Adrenal gland (tissue), 9 donors: ENCODE measurements at regions not wholly inside any gene's neighbourhood (a gene's known extent, or its start where the extent isn't known, plus 50 kb on each side); places are given as distances from the start of the nearest gene placed in this dataset.

Source experiments
- DNase-seq, 7 donors: peaks; one replicate each; pipeline ENCODE4 v3.0.0-alpha.2; 2019 to 2020
- H3K27ac ChIP-seq, 5 donors: fragments of 200-600 bp; sonication (generic) in 4 of 5; 1 replicate in 3 of 5; 2 replicates in 2 of 5; pipeline versions ENCODE4 v1.5.1 to v1.8.0; 2016 to 2020; ENCODE audit warnings: mild to moderate bottlenecking in 1 of 5
- H3K27me3 ChIP-seq: fragments of 200-600 bp; 2 replicates; pipeline ENCODE4 v1.8.0; 2021
- H3K36me3 ChIP-seq, 2 donors: fragments of 200-600 bp; replicated peaks in 1 of 2; 1 replicate in 1 of 2; 2 replicates in 1 of 2; pipeline versions ENCODE4 v1.5.1 to v1.8.0; 2018 to 2022
- H3K4me1 ChIP-seq, 2 donors: fragments of 200-600 bp; replicated peaks in 1 of 2; 1 replicate in 1 of 2; 2 replicates in 1 of 2; pipeline versions ENCODE4 v1.5.1 to v1.8.0; 2018 to 2021
- H3K4me3 ChIP-seq, 4 donors: fragments of 200-600 bp; sonication (generic) in 3 of 4; one replicate each; pipeline ENCODE4 v1.5.1; 2016 to 2018
- H3K9me3 ChIP-seq, 3 donors: fragments of 200-600 bp; sonication (generic) in 1 of 3; replicated peaks in 1 of 3; 1 replicate in 2 of 3; 2 replicates in 1 of 3; pipeline versions ENCODE4 v1.5.1 to v1.8.0; 2016 to 2021
- CTCF ChIP-seq, 6 experiments: fragments of 450-650 bp in 4 of 6; fragments of 200-600 bp in 2 of 6; sonication (generic) in 1 of 6; IDR thresholded peaks; 1 replicate in 5 of 6; 2 replicates in 1 of 6; pipeline versions ENCODE4 v1.5.1 to v1.8.0; 2016 to 2021; ENCODE audit warnings: antibody characterized with exemption in 6 of 6, mild to moderate bottlenecking in 2 of 6, moderate library complexity in 1 of 6
- POLR2A ChIP-seq, 2 donors: fragments of 450-650 bp; IDR thresholded peaks; one replicate each; pipeline ENCODE4 v1.6.1; 2017; ENCODE audit warnings: antibody characterized with exemption in 2 of 2, mild to moderate bottlenecking in 2 of 2, moderate library complexity in 1 of 2
- WGBS, 4 donors: extraction: QIAGEN DNeasy Blood & Tissue Kit in 2 of 4; methylation state at CpG; one replicate each; pipeline versions ENCODE4 v1.1.5 to v1.1.7; 2013 to 2017; 5-methylcytosine and 5-hydroxymethylcytosine counted together
- intact Hi-C, 2 donors: fragments of 100-400 bp; cut with DNase I; formaldehyde crosslinking; loops; one replicate each; pipeline versions ENCODE4 v1.14.1 to v1.15.0; 2022 to 2023
- donor health status: healthy with polysubstance abuse.
- donor health status: Bipolar disorder and iron deficiency.
- donor health status: DM: yes; HTN: yes; CAD: no.
- donor health status: DM: no; HTN: no; CAD: no.
- donor health status: DM: no; HTN: no; CAD: no.

- no peak for DNase-seq
- Histone ChIP-seq H3K27ac (no peak overlapping the region), H3K9me3 (no peaks in the 10 kb centered on the region), H3K4me3 (no peak overlapping the region), H3K27me3 (no peaks in the 10 kb centered on the region), H3K4me1 (no peaks in the 10 kb centered on the region), H3K36me3 (no peaks in the 10 kb centered on the region)
- intact Hi-C loops, result no loop called here
- whole genome bisulfite sequencing, 4 donors, result 77 to 87% (median 82%) methylated on average over 16 to 19 of the region's 19 CpGs
- TF ChIP-seq POLR2A (IDR thresholded peaks at IDR 0.05), result no peak
- TF ChIP-seq CTCF (IDR thresholded peaks at IDR 0.05), result no peak
Measured at GRCh38 chr9:135267191-135267809, 179.8 kb downstream of the OLFM1 start.

GRCh38 chr9:135268031-135268430 is 180.6 kb downstream of the OLFM1 start:
- H3K27ac ChIP-seq, result no peak overlapping the region
- WGBS, 4 donors, result 79 to 83% (median 81%) methylated on average over 11 to 12 of the region's 12 CpGs
- no peaks in the 10 kb centered on the region for H3K4me1 ChIP-seq
- DNase-seq, result no peak
- intact Hi-C loops, result no loop called here
- no peaks in the 10 kb centered on the region for H3K36me3 ChIP-seq
- H3K27me3 ChIP-seq, result no peaks in the 10 kb centered on the region
- TF ChIP-seq CTCF (IDR thresholded peaks at IDR 0.05) (no peak), POLR2A (IDR thresholded peaks at IDR 0.05) (no peak)
- H3K4me3 ChIP-seq, result no peak overlapping the region
- H3K9me3 ChIP-seq, result no peaks in the 10 kb centered on the region

- no peaks in the 10 kb centered on the region for H3K4me1 ChIP-seq
- no peaks in the 10 kb centered on the region for H3K36me3 ChIP-seq
- no peak for DNase-seq
- intact Hi-C loops, result no loop called here
- no peaks in the 10 kb centered on the region for H3K9me3 ChIP-seq
- 72 to 92% (median 85%) methylated on average over 1 to 6 of the region's 6 CpGs for WGBS, 4 donors
- H3K27me3 ChIP-seq, result no peaks in the 10 kb centered on the region
- no peak for TF ChIP-seq POLR2A (IDR thresholded peaks at IDR 0.05)
- no peak for TF ChIP-seq CTCF (IDR thresholded peaks at IDR 0.05)
- H3K4me3 ChIP-seq, result no peak overlapping the region
- no peak overlapping the region for H3K27ac ChIP-seq
Measured at GRCh38 chr9:135268981-135269380, 181.5 kb downstream of the OLFM1 start.

- no peak for DNase-seq
- 82 to 85% (median 84%) methylated on average over 20 of the region's 20 CpGs for WGBS, 4 donors
- Histone ChIP-seq H3K36me3 (no peaks in the 10 kb centered on the region), H3K4me1 (no peaks in the 10 kb centered on the region), H3K27ac (no peak overlapping the region), H3K27me3 (no peaks in the 10 kb centered on the region), H3K4me3 (no peak overlapping the region), H3K9me3 (no peaks in the 10 kb centered on the region)
- intact Hi-C loops, result no loop called here
- TF ChIP-seq CTCF (IDR thresholded peaks at IDR 0.05) (no peak), POLR2A (IDR thresholded peaks at IDR 0.05) (no peak)
Measured at GRCh38 chr9:135269912-135270830, 182.7 kb downstream of the OLFM1 start.
